Activated naive CD4-positive, alpha-beta T cell treated with anti-CD3 and anti-CD28 coated beads for 36 hours (primary cell): ENCODE measurements at regions not wholly inside any gene's neighbourhood (a gene's known extent, or its start where the extent isn't known, plus 50 kb on each side); places are given as distances from the start of the nearest gene placed in this dataset.

Experiments
- CTCF ChIA-PET: fragments of 350-600 bp; sonication (Branson Sonifier 250); formaldehyde crosslinking; loops from one replicate; lab custom pipeline; 2021; ENCODE audit warnings: antibody characterized with exemption; lab: Charles Lee
- DNase-seq: peaks from one replicate; pipeline ENCODE4 v3.0.0-alpha.2; 2020
- H3K27ac Mint-ChIP-seq: one replicate; pipeline ENCODE4 v1.8.0; 2021; ENCODE audit warnings: mild to moderate bottlenecking, mixed read lengths
- H3K27me3 Mint-ChIP-seq: one replicate; pipeline ENCODE4 v1.8.0; 2021; ENCODE audit warnings: low read depth, mixed read lengths
- H3K36me3 Mint-ChIP-seq: one replicate; pipeline ENCODE4 v1.8.0; 2021; ENCODE audit warnings: low read depth, mixed read lengths
- H3K4me1 Mint-ChIP-seq: one replicate; pipeline ENCODE4 v1.8.0; 2021; ENCODE audit warnings: low read depth, mixed read lengths
- H3K4me3 Mint-ChIP-seq: one replicate; pipeline ENCODE4 v1.8.0; 2021; ENCODE audit warnings: mild to moderate bottlenecking, moderate library complexity, mixed read lengths
- H3K9me3 Mint-ChIP-seq: one replicate; pipeline ENCODE4 v1.8.0; 2021; ENCODE audit warnings: mixed read lengths
- intact Hi-C: fragments of 100-400 bp; cut with micrococcal nuclease; formaldehyde crosslinking; loops from one replicate; pipeline ENCODE4 v1.15.1; 2023

DNA sequence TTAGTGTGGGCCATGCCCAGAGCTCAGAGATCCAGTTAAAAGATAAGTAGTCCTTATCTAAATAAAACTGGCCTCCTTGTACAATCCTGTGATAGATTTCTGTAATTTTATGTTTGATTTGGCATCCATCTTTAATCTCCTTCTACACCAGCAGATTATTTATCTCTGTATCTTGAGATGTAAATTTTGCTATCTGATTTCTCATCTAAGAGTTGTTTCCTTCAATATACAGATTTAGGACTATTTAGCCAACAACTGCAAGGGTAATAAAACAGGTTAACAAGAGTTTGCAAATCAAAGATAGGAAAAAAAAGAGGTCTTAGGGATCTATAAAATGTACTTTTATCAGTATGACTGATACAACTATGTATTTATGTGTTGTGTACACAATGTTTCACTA lies 68.6 kb upstream of the ABCA12 start:
- CTCF ChIA-PET: no interaction called here
- no peak overlapping the region for H3K4me3 Mint-ChIP-seq
- H3K4me1 Mint-ChIP-seq: no peaks in the 10 kb centered on the region
- H3K9me3 Mint-ChIP-seq: peaks cover 11% of the 10 kb centered on the region
- no peak overlapping the region for H3K27ac Mint-ChIP-seq
- intact Hi-C loops: no loop called here
- H3K27me3 Mint-ChIP-seq: peaks cover 3% of the 10 kb centered on the region
- H3K36me3 Mint-ChIP-seq: no peaks in the 10 kb centered on the region
- no peak for DNase-seq

DNA sequence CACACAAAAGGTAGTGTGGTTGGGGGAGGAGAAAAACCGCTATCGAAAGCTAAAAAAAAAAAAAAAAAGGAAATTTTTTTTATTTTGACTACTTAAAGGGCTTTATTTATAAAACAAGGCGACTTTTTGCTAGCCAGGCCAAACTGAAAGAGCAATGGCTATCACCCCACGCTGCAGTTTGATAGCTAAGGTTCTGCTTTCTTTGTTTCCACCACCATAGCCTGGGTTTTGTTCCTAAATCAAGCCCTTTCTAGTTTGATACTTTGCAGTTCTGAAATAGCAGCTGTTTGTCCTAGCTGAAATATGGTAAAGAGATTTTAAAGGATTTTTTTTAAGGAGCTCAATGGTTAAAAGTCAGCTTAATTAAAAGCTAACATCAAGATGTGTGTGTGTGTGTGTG lies 67.4 kb upstream of the ABCA12 start:
- peaks cover 3% of the 10 kb centered on the region for H3K27me3 Mint-ChIP-seq
- H3K36me3 Mint-ChIP-seq: no peaks in the 10 kb centered on the region
- DNase-seq: no peak
- CTCF ChIA-PET: no interaction called here
- no peak overlapping the region for H3K4me3 Mint-ChIP-seq
- no peaks in the 10 kb centered on the region for H3K4me1 Mint-ChIP-seq
- peaks cover 5% of the 10 kb centered on the region for H3K9me3 Mint-ChIP-seq
- intact Hi-C loops: no loop called here
- no peak overlapping the region for H3K27ac Mint-ChIP-seq

DNA sequence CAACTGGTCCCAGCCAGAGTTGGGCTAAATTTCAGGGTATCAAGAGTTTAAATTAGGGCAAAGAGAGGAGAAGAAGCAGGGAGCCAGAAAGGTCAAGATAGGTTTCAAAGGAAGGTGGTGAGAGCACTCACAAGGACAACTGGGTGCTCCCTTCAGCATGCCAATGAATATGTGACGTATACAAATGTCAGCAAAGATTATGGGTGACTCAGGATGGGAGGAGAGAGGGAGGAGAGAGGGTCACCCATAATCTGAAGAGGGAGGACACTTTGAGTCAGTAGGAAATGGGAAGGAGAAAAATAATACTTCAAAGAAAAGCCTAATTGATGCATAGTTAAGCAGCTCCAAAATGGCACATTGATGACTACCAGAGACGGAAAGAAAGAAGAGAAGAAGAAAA lies 53.1 kb upstream of the ABCA12 start:
- Mint-ChIP-seq H3K27ac (no peak overlapping the region), H3K36me3 (no peaks in the 10 kb centered on the region), H3K4me1 (no peaks in the 10 kb centered on the region), H3K4me3 (no peak overlapping the region), H3K27me3 (peaks cover 15% of the 10 kb centered on the region), H3K9me3 (no peaks in the 10 kb centered on the region)
- CTCF ChIA-PET: interaction anchor here (0.9 kb wide), 1 partner anchor 78 kb away, joined by 3 read pairs; no protein-coding TSS in a partner anchor
- intact Hi-C loops: no loop called here
- no peak for DNase-seq

DNA sequence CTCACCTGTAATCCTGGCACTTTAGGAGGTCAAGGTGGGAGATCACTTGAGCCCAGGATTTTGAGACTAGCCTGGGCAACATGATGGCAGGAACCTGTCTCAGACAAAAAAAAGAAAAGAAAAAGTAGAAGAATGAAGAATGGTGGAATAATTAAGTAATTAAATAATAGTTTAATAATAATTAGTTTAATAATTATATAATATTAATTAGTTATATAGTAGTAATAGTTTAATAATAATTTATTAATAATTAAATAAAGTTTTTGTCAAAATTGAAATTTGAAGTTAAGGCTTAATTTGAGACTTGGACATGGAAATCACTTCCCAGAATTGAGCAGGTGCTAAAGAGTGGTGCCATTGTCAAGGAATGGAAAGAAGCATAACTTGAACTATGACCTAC lies 52.2 kb upstream of the ABCA12 start:
- no peak for DNase-seq
- Mint-ChIP-seq H3K36me3 (no peaks in the 10 kb centered on the region), H3K27ac (no peak overlapping the region), H3K4me3 (no peak overlapping the region), H3K4me1 (no peaks in the 10 kb centered on the region), H3K27me3 (peaks cover 15% of the 10 kb centered on the region), H3K9me3 (no peaks in the 10 kb centered on the region)
- CTCF ChIA-PET: no interaction called here
- intact Hi-C loops: no loop called here

DNA sequence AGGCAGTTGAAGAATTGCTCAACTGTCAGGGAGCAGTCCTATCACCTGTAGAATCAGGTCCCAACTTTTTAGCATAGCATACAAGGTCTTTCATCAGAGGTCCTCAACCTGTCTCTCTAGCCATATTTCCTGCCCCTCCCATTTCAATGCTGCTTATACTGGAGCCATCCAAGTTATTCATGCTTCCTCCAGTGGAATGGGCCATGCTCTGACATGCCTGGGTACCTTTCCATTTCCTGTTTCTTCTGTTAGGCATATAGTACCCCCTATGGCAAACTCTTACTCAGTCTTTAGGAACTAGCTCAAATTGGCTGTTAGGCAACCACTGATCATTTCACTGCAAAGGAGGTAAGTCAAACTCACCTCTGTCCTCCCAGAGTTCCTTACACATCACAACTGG lies 51.0 kb upstream of the ABCA12 start:
- H3K27ac Mint-ChIP-seq: no peak overlapping the region
- no peaks in the 10 kb centered on the region for H3K36me3 Mint-ChIP-seq
- CTCF ChIA-PET: no interaction called here
- no peak for DNase-seq
- H3K4me3 Mint-ChIP-seq: no peak overlapping the region
- no peaks in the 10 kb centered on the region for H3K4me1 Mint-ChIP-seq
- peaks cover 15% of the 10 kb centered on the region for H3K27me3 Mint-ChIP-seq
- intact Hi-C loops: no loop called here
- no peaks in the 10 kb centered on the region for H3K9me3 Mint-ChIP-seq
